ENCODE measurements at regions not wholly inside any gene's neighbourhood (a gene's known extent, or its start where the extent isn't known, plus 50 kb on each side); places are given as distances from the start of the nearest gene placed in this dataset.

DNA sequence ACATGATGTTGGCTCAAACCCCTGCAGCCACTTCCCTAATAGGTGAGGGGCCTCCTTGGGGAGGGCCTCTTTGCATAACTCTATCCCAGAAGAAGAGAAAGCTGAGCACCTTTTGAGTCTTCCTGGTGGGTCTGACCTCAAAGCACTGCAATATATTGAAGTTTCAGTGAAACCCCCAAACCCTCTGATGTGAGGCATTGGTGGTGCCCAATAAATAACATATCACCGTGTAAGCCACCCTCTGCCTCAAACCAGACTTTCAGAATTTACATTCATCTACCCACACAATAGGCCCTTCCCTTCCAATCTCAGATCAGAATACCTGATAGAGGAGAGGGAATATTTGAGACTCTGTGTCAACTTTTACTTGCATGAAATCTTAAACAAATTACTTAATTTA lies 142.8 kb upstream of the STK17B start:
- DNase-seq (ENCODE audit: low read depth in 2 of 2, low spot score in 1 of 2), result no peak

DNA sequence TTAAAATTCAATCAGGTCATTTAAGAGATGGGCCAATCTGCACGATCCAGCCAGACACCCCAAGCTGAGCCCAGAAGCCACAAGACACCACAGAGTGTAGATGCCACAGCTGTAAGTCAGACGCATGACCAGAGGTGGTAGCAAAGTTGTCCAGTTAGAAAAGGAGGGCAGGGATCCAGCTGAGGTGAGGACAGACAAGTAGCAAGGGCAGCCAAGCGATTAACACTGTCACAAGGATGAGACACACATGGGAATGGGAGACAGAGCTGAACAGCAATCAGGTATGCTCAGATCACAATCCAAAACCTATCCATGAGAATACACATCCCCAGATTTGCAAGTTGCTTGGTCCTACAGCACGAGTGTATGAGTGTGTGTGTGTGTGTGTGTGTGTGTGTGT lies 143.4 kb upstream of the STK17B start:
- DNase-seq (ENCODE audit: low read depth in 2 of 2, low spot score in 1 of 2), result no peak

DNA sequence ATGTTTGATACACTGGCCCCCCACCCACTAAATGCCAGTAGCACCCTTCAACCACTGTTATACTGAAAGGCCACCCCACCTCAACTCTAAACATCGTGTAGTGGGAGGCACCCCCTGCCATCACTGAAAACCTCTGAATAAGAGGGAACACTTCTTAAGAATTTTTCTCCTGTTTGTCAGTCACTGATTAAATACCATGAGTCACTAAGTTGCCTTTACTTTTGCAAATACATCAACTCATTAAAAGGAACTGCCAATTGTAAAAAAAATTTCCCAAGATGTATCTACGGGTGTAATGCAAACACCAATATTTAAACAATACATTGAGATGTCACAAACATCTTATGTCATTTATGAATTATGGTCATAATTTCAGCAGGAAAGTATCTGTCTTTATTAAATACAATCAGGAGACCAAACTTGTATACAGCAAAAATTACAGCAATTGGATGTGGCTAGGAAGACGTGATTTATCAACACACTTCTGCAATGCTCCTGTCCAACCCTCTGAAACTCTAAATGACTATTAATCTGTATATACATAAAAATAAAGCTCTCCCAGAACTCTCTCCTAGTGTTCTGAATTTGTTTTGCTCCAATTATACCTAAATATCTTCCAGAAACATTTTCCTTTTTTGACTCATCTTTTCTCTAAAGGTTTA lies 144.1 kb upstream of the STK17B start:
- DNase-seq (ENCODE audit: low read depth in 2 of 2, low spot score in 1 of 2), result no peak

DNA sequence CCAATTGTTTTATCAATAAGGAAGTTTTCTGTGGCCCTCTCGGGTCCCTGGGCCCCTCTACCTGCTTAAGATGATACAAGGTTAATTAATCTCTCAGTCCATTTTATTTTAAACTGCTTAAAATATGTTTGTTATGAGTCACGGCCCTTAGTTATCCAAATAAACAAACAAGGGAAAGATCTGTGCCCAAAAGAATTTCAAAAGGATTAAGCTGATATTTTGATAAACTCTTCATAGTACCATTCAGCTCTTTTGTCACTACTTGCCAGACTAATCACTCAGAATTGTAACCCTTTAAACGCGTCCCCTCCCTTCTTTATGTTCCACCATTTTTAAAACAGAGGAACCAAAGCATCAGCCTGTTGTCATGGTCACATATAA lies 144.7 kb upstream of the STK17B start:
- DNase-seq (ENCODE audit: low read depth in 2 of 2, low spot score in 1 of 2), result no peak

DNA sequence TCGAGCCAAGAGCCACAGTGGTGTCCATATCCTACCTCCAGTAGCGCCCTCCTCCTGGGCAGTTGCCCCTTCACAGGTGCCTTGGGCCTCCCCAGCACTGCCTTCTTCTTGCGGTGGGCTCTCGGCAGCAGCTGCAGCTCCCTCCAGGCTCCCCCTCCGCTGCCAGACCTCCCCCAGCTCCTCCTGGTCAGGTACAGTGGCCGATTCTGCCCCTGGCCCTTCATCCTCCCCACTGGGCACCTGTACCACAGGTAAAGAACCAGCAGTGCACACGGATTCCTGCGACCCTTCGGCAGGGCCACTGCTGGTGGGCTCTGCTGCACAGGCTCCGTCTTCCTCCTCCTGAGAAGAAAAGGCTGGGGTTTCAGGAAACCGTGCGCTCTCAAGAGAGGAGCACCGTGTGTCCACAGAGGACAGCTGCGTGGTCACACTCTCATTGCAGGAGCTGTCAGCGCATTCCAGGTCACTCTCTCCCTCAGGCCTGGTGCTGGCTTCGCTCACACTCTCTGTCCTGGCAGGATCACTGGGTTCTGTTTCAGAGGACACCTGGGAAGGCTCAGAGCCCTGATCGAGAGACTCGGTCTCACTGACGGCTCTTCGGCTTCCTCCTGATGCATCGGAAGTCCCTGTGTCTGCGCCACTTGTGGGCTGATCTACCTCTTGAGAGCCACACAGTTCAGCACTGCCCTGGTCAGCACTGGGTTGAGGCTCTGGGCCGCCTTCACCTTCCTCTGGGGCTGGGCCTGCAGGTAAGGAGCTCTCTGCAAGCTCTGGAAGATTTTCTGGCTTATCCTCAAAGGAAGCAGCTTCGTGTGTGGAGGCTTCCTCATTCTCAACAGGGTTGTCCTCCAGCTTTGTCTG lies 147.4 kb upstream of the STK17B start:
- DNase-seq (ENCODE audit: low read depth in 2 of 2, low spot score in 1 of 2), result no peak

DNA sequence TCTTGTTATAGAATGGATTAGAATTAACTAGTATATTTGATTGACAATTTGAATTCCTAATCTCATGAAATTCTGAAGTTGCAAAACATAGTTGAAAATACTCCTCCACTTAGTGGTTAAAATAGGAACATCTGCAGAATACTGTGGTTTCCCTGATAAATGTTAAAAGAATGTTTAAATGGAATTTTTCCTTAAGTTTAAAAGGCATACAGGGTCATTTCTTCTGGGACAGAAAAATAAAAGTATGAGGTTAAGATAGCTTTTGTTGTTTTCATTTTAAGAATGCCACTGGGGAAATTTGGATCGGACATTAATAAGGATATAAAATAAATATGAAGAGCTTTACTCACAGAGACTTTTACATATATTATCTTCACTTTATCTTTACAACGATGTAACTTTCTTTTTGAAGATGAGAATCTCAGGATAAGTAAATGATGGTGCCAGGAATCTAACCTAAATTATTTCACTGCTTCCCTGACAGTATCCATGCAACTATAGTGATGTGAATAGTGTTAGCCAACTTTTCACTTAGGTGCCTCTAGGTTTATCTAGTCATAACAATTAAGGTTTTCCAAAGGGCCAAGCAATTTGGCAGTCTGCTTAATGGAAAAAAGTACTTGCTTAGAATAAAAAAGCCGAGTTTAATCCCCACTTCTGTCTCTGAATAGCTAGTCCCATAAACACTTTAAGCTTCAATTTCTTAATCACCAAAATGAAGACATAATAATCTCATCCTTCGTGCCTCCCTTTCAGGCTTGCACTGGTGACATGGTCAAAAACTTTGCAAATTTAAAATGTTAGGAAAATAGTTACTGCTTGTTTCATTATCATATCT lies 151.8 kb upstream of the STK17B start:
- no peak for DNase-seq (ENCODE audit: low read depth in 2 of 2, low spot score in 1 of 2)

DNA sequence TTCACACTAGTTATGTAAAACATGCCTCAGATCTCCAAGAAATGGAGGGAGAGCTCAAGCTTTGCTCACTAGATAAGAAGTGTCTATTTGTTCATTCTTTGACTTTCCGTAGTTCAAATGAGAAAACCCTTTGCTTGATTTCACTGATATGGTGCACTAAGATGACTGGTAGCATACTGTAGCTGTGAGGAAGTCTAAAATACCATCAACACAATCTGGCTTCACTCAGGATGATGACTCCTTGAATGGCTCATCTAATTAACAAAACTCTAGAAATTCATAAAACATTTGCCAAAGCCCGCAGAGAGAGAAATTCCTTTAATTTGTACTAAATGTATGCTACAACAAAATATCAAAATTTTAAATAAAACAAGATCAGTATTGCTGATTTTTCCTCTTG lies 152.8 kb upstream of the STK17B start:
- DNase-seq (ENCODE audit: low read depth in 2 of 2, low spot score in 1 of 2), result no peak

DNA sequence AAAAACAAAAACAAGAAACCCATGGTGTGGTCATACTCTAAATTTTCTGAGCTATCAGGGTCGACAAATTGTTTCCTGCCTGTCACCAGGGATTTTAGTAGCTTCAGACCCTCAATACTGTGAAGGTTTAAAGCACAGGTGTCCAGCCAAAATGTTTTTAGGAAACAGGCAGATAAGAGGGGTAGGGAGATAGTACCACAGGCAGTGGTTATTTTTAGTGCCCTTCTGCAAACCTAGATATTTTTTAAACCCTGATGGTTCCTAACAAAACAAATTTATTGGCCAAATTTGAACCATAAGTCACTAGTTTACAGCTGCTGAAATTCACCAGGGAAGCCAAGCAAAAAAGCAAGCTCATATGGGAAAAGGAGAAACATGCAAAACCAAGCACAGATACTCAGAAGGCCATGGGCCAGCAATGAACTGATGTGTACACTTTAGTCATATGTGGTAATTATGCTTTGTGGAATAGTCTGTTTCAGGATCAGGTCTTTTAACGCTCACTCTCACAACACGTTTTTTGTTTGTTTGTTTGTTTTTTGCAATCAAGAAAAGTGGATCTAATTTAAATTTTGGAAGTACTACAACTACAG lies 156.8 kb upstream of the STK17B start:
- no peak for DNase-seq (ENCODE audit: low read depth in 2 of 2, low spot score in 1 of 2)

DNA sequence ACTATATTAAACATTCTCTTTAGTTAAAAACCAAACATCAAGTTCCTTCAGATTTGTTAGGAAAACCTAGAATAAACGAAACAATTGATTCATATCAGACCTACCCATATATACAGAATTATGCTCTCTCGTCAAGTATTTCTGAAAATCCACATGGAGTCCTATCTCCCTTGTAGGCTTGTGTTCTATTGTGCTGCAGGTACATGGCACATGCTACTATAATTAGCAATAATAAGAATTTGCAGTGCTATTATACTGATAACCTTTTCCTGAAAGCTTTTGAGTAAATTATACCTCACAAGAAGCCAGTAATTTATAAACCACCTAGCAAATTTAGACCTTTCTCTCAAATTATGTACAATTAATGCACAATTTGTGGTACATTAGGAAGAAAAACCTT lies 158.6 kb upstream of the STK17B start:
- no peak for DNase-seq (ENCODE audit: low read depth in 2 of 2, low spot score in 1 of 2)

DNA sequence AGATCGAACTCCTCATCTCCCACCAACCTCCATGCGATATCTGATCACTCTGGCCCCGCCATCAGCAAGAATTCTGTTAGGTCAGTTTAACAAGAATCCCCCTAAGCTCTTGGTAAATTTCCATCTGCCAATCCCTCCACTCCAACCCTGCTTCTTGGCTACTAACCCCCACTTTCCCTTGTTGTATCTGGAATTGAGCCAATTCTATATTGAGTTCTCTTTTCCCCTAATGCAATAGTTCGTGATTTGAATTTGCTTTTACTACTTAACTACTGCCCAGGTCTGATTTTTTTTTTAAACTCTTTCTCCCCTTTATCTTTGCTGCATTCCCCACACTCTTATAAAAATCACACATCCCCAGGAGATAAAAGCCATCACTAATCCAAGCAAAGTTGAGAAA lies 159.3 kb upstream of the STK17B start:
- no peak for DNase-seq (ENCODE audit: low read depth in 2 of 2, low spot score in 1 of 2)

DNA sequence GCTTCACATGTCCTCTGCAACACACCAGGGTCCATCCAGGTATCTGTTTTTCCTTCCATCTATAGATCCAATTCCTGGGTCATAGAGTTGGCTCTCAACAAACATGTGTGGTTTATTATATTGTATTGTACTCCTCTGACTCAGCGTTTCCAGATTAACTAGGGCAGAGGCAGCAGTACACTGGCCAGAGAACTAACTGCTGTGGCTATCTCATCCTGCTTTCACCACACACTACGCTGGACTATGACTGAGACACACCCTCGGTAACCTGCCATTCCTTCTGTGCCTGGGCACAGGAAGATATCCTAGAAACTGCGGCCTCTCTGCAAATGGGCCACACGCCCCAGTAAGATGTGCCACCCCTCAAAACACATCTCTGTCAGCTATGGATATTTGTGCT lies 159.8 kb upstream of the STK17B start:
- no peak for DNase-seq (ENCODE audit: low read depth in 2 of 2, low spot score in 1 of 2)

DNA sequence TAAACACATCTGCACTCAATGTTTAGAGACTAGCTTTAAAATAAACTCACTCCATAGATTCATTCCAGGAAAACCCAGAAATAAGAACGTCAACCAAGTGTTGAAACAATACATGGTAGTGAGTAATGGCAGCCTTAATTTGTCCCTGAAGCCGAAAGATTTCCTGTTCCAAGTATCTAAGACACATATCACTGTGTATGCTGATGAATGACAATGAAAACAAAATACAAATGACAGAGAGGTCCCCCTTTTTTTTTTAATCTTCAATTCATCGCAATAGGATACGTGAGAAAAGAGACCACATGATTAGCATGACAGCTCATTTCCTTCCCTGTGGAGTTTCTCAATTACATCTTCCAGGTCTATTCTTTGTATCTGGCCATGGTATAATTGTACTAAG lies 160.5 kb upstream of the STK17B start:
- no peak for DNase-seq (ENCODE audit: low read depth in 2 of 2, low spot score in 1 of 2)

DNA sequence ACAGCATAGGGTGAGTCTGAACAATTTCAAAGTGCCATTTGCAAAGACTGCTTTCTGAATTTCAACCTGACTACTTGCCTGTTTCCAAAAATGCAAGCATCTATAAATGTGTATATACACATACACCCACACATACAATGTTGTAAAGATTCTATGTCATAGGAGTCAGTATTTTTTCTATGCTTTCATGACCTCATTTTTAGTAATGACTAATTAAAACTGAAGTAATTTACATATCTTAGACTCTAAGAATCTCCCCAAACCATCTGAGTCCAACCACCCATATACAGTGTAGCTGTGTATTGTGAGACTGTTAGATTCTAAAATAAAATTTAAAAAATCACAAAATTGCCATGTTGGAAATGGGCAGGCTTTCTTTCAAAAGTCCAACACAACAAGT lies 162.0 kb upstream of the STK17B start:
- no peak for DNase-seq (ENCODE audit: low read depth in 2 of 2, low spot score in 1 of 2)

DNA sequence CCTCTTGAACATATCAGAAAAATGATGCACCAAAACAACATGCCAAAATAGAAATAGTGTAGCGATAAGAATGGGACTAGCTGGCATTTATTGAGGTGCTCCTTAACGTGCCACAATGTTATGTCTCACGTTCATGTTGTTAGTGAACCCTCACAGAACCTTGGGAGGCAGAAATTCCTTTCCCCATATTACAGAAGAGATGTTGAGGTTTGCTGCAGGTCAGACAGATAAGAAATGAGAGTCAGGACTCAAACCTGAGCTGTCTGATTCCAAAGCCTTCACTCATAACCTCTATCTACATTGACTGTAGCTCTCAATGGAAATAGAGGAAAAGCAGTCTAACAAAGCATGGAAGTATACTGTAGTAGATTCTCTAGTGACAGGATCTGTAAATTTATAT lies 163.3 kb upstream of the STK17B start:
- DNase-seq (ENCODE audit: low read depth in 2 of 2, low spot score in 1 of 2), result no peak

DNA sequence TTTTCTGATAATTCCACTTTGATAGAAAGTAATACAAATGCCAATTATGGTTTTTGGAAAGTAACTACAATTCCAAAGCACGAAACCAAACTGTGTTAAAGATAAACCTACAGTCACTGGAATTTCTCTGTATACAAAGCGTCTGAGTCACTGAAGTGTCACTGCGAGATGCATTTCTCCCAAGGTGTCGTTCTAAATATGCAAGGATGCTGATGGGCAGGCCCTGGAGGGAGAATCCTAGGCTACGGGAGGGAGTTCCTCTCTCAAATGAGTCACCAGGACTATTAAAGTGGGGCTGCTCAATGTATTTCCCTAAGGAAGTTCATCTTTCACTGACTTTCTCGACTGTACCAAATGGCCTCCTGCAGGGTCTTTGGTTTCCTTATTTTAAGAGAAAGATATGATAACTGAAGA lies 163.8 kb upstream of the STK17B start:
- DNase-seq (ENCODE audit: low read depth in 2 of 2, low spot score in 1 of 2), result no peak

DNA sequence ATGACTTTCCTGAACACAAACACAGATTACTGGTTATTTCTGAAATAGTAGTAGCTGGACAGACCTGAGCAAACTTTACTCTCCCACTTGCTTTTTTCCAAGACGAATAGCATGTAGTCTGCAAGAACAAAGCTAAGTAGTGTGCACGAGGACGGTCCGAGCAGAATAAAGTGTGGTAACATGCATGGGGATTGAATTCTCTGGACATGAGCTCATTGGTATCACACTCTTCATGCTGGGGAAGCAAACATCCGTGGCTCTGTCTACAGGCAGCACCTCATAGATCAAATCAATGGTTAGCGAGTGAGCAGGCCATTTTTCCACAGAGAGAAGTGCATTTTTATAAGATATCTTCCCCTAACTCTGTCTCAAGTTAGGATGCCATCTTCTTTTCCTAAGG lies 164.8 kb upstream of the STK17B start:
- DNase-seq (ENCODE audit: low read depth in 2 of 2, low spot score in 1 of 2), result no peak

DNA sequence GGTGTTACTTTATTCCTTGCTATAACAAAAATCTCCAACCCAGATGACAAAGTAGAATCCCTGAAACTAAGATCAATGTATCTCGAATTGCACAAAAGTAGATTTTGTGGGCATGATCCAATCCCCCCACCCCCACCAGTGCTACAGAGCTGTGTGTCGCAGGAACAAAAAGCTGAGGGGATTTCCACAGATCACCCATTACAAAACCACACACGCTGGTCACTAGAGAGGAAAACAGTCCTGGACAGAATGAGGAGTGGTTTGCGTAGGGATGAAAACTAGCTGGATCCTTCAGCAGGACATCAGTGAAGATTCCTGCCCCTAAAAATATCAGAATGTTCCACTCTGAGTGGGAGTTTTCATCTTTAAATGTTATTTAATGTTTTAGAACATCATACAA lies 165.3 kb upstream of the STK17B start:
- DNase-seq (ENCODE audit: low read depth in 2 of 2, low spot score in 1 of 2), result no peak

DNA sequence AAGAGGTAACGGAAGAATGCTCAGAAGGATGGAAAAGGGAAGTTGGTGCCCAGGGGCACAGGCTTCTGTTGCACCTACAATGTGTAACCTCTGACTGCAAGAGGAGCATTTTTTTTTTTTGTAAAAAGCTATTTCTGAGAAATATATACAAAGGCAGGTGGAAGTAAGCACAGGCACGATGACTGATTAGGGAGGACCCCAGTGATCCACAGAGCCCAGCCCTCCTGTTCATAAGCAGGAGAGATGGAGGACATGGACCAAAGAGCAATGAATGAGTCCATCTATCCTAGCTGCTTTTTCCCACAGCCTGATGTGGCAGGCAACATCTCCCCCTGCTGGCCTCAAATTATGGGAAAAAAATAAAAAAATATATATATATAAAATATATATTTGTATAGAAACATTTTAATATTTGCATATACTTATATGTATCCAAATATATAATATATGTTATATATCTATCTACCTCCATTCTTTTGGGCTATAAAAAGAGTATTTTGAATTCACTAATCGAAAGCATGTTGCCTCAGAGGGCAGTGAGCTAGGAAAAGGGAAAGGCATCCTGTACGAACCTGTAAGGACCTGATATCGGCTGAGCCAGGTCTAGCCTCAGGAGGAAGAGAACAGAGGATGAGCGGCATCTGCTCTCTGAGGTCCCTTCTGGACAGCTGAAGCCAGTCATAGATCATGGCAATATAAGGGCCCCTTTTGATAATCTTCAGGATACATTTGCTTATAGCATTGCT lies 166.0 kb upstream of the STK17B start:
- DNase-seq (ENCODE audit: low read depth in 2 of 2, low spot score in 1 of 2), result no peak

DNA sequence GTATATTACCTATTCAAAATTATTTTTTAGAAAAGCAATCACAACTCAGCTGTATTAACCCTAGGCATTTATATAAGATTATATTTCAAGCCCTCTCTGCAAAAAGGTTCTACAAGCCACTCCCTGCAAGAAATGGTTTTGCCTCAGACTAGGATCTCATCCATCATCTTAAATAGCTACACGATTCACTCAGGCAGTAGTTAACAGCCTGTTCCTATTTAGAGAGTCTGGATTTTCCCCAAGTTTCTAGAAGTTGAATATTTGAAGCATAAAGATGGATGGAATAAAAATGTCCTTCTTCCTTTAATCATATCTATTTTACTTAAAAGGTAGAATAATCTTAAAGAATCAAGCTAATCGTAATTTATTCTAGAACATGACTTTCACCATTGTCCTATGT lies 167.1 kb upstream of the STK17B start:
- DNase-seq (ENCODE audit: low read depth in 2 of 2, low spot score in 1 of 2), result no peak

DNA sequence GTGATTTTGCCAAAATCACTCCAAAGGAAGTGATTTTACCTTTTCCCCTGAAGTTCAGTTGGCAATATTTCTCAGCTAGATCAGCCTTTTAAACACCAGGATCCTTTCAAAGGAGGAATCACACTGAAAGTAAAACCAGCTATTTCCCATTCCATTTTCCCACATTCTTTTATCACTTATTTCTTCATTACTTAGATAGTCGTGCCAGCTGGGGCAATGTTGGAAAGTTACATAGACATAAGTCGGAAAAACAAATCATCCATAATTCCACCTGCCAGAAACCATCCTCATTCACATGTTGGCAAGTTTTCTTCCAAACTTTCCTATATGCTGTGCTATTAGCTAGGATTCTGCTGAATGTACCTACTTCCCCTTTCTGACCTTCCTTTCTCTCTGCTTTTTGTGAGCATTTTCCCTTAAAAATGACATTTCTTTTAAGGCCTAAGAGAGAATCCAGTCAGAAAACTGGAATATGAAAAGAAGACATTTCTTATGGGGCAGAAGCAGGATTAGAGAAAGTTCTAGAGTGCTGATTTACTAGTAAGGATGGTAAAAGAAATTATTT lies 170.0 kb upstream of the STK17B start:
- DNase-seq (ENCODE audit: low read depth in 2 of 2, low spot score in 1 of 2), result no peak

DNA sequence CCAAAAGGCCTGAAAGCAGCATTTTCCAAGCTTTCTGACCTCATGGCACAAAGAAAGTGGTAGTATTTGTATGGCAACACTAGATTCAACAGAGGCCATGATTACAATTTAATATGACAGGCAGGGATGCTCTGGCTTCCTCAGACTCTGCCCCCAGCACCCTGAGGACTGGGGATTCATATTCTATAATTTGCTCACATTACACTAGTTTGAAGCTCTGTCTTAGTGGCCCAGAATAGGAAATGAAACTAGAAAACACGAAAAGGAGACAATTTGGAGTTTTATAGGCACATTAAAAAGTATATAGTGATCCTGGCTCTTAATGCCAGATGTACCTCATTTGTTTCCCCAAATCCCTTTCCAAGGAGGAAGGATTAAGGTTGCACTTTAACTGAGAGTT lies 173.0 kb upstream of the STK17B start:
- DNase-seq (ENCODE audit: low read depth in 2 of 2, low spot score in 1 of 2), result no peak
